Thyroid gland (tissue), 4 donors: ENCODE measurements at regions not wholly inside any gene's neighbourhood (a gene's known extent, or its start where the extent isn't known, plus 50 kb on each side); places are given as distances from the start of the nearest gene placed in this dataset.

Experiments
- POLR2A ChIP-seq, 2 donors: fragments of 450-650 bp; IDR thresholded peaks; one replicate each; pipeline ENCODE4 v1.6.1; 2017; ENCODE audit warnings: antibody characterized with exemption in 2 of 2, mild to moderate bottlenecking in 2 of 2, moderate library complexity in 1 of 2
- TF ChIP-seq, protein P1 (sequence below), 6 experiments: fragments of 200-600 bp in 3 of 6; fragments of 450-650 bp in 3 of 6; sonication (generic) in 3 of 6; IDR thresholded peaks; one replicate each; pipeline ENCODE4 v1.5.1; 2016 to 2019; ENCODE audit warnings: antibody characterized with exemption in 6 of 6, mild to moderate bottlenecking in 2 of 6, inconsistent platforms in 1 of 6, moderate library complexity in 1 of 6

- TF ChIP-seq POLR2A (IDR thresholded peaks at IDR 0.05): no peak
- TF ChIP-seq, protein P1, sequence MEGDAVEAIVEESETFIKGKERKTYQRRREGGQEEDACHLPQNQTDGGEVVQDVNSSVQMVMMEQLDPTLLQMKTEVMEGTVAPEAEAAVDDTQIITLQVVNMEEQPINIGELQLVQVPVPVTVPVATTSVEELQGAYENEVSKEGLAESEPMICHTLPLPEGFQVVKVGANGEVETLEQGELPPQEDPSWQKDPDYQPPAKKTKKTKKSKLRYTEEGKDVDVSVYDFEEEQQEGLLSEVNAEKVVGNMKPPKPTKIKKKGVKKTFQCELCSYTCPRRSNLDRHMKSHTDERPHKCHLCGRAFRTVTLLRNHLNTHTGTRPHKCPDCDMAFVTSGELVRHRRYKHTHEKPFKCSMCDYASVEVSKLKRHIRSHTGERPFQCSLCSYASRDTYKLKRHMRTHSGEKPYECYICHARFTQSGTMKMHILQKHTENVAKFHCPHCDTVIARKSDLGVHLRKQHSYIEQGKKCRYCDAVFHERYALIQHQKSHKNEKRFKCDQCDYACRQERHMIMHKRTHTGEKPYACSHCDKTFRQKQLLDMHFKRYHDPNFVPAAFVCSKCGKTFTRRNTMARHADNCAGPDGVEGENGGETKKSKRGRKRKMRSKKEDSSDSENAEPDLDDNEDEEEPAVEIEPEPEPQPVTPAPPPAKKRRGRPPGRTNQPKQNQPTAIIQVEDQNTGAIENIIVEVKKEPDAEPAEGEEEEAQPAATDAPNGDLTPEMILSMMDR (IDR thresholded peaks at IDR 0.05): no peak
Observed at GRCh38 chr12:83753904-83754303, 1067.2 kb downstream of the TMTC2 start.
